ENCODE measurements at regions not wholly inside any gene's neighbourhood (a gene's known extent, or its start where the extent isn't known, plus 50 kb on each side); places are given as distances from the start of the nearest gene placed in this dataset.

DNA sequence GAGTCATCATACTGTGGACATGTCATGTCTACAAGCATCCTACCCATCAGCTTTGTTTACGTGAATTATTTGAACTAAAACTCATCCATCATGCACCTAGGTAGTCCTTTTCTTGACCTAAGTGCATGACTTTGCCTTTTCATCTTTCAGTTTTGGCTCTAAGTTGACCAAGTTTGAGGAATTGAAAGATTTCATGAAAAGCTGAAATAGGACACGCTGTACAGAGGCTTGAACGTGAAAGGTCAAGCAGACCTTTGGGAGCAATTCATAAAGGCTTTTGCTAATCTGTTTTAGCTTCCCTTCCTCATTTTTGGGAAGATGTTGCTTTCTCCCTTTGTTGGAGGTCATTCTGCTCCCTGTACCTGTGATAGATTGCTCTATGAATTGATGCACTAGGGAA, 55.1 kb upstream of the MLIP start:
- no peaks in the 10 kb centered on the region for H3K27me3 Mint-ChIP-seq
- CTCF ChIA-PET: no interaction called here

GRCh38 chr6:54057058-54057457, 54.2 kb upstream of the MLIP start:
- DNase-seq (no peak), ATAC-seq (no peak)
- Mint-ChIP-seq H3K4me1 (peaks cover 0 to 4% (median 0%) of the 10 kb centered on the region in 7 donors), H3K27me3 (no peaks in the 10 kb centered on the region), H3K9me3 (peaks cover 0 to 2% (median 0%) of the 10 kb centered on the region in 11 donors), H3K27ac (no peak overlapping the region), H3K36me3 (no peaks in the 10 kb centered on the region), H3K4me3 (no peak overlapping the region)
- no peaks in the 10 kb centered on the region for H3K27me3 ChIP-seq (ENCODE audit: control insufficient read depth in 2 of 2, insufficient read depth in 2 of 2, low read length in 2 of 2)
- H3K36me3 ChIP-seq (ENCODE audit: control insufficient read depth in 2 of 3, insufficient read depth in 3 of 3, low read length in 3 of 3): no peaks in the 10 kb centered on the region
- no peak overlapping the region for H3K27ac ChIP-seq (ENCODE audit: low read depth, low read length)
- intact Hi-C loops (cut with micrococcal nuclease): no loop called here
- no peaks in the 10 kb centered on the region for H3K4me1 ChIP-seq (ENCODE audit: control insufficient read depth in 2 of 2, insufficient read depth in 2 of 2, low read length in 2 of 2)
- CTCF ChIA-PET: no interaction called here
- no peaks in the 10 kb centered on the region for H3K9me3 ChIP-seq (ENCODE audit: control insufficient read depth in 2 of 3, low read length in 3 of 3)
- H3K4me3 ChIP-seq (ENCODE audit: low read length): no peak overlapping the region
- POLR2A ChIA-PET: no interaction called here

More for the DNA sequence above, 55.1 kb upstream of the MLIP start:
- H3K36me3 ChIP-seq (ENCODE audit: control insufficient read depth in 2 of 3, insufficient read depth in 3 of 3, low read length in 3 of 3): no peaks in the 10 kb centered on the region
- no peak overlapping the region for H3K4me3 Mint-ChIP-seq
- peaks cover 0 to 4% (median 0%) of the 10 kb centered on the region in 7 donors for H3K4me1 Mint-ChIP-seq
- peaks cover 0 to 2% (median 0%) of the 10 kb centered on the region in 11 donors for H3K9me3 Mint-ChIP-seq
- no peaks in the 10 kb centered on the region for H3K36me3 Mint-ChIP-seq
- no peak overlapping the region for H3K27ac ChIP-seq (ENCODE audit: low read depth, low read length)
- no peak overlapping the region for H3K4me3 ChIP-seq (ENCODE audit: low read length)
- no peak for ATAC-seq
- DNase-seq: no peak
- POLR2A ChIA-PET: no interaction called here
- no peaks in the 10 kb centered on the region for H3K9me3 ChIP-seq (ENCODE audit: control insufficient read depth in 2 of 3, low read length in 3 of 3)
- no peaks in the 10 kb centered on the region for H3K27me3 ChIP-seq (ENCODE audit: control insufficient read depth in 2 of 2, insufficient read depth in 2 of 2, low read length in 2 of 2)
- intact Hi-C loops (cut with micrococcal nuclease): no loop called here
- no peak overlapping the region for H3K27ac Mint-ChIP-seq
- H3K4me1 ChIP-seq (ENCODE audit: control insufficient read depth in 2 of 2, insufficient read depth in 2 of 2, low read length in 2 of 2): no peaks in the 10 kb centered on the region

DNA sequence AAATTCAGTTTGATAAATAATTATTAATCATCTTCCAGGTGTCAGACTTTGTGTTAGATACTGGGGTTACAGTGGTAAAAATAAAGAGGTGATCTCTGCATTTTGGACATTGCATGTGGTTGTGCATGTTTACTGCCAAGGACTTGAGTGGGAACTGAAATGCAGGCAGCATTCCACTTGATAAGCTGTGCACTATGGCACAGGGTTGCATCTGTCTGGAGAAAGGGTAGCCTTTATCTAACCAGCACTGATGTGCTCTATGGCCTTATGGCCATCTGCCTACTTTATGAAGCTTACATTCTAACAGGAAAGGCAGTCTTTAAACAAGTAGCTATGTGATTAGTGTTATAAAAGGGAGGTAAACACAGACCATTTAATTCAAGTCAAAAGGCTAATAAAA, 53.0 kb upstream of the MLIP start:
- H3K9me3 ChIP-seq (ENCODE audit: control insufficient read depth in 2 of 3, low read length in 3 of 3): no peaks in the 10 kb centered on the region
- no peak for ATAC-seq
- ChIA-PET POLR2A (no interaction called here), CTCF (no interaction called here)
- no peaks in the 10 kb centered on the region for H3K36me3 ChIP-seq (ENCODE audit: control insufficient read depth in 2 of 3, insufficient read depth in 3 of 3, low read length in 3 of 3)
- H3K27ac ChIP-seq (ENCODE audit: low read depth, low read length): no peak overlapping the region
- peaks cover 0 to 4% (median 0%) of the 10 kb centered on the region in 7 donors for H3K4me1 Mint-ChIP-seq
- no peaks in the 10 kb centered on the region for H3K4me1 ChIP-seq (ENCODE audit: control insufficient read depth in 2 of 2, insufficient read depth in 2 of 2, low read length in 2 of 2)
- no peaks in the 10 kb centered on the region for H3K27me3 ChIP-seq (ENCODE audit: control insufficient read depth in 2 of 2, insufficient read depth in 2 of 2, low read length in 2 of 2)
- no peak overlapping the region for H3K4me3 ChIP-seq (ENCODE audit: low read length)
- H3K27me3 Mint-ChIP-seq: no peaks in the 10 kb centered on the region
- no peak for DNase-seq
- no peaks in the 10 kb centered on the region for H3K36me3 Mint-ChIP-seq
- no peak overlapping the region for H3K4me3 Mint-ChIP-seq
- intact Hi-C loops (cut with micrococcal nuclease): no loop called here
- H3K9me3 Mint-ChIP-seq: peaks cover 0 to 3% (median 0%) of the 10 kb centered on the region in 11 donors
- no peak overlapping the region for H3K27ac Mint-ChIP-seq

GRCh38 chr6:54059683-54060082, 51.6 kb upstream of the MLIP start:
- Histone ChIP-seq H3K4me1 (ENCODE audit: control insufficient read depth in 2 of 2, insufficient read depth in 2 of 2, low read length in 2 of 2) (no peaks in the 10 kb centered on the region), H3K36me3 (ENCODE audit: control insufficient read depth in 2 of 3, insufficient read depth in 3 of 3, low read length in 3 of 3) (no peaks in the 10 kb centered on the region), H3K4me3 (ENCODE audit: low read length) (no peak overlapping the region), H3K9me3 (ENCODE audit: control insufficient read depth in 2 of 3, low read length in 3 of 3) (no peaks in the 10 kb centered on the region), H3K27ac (ENCODE audit: low read depth, low read length) (no peak overlapping the region), H3K27me3 (ENCODE audit: control insufficient read depth in 2 of 2, insufficient read depth in 2 of 2, low read length in 2 of 2) (no peaks in the 10 kb centered on the region)
- Mint-ChIP-seq H3K27ac (no peak overlapping the region), H3K9me3 (peaks cover 0 to 3% (median 0%) of the 10 kb centered on the region in 11 donors), H3K27me3 (peaks cover 0 to 4% (median 0%) of the 10 kb centered on the region in 5 donors), H3K36me3 (no peaks in the 10 kb centered on the region), H3K4me1 (peaks cover 0 to 4% (median 0%) of the 10 kb centered on the region in 7 donors), H3K4me3 (no peak overlapping the region)
- ChIA-PET POLR2A (no interaction called here), CTCF (no interaction called here)
- no peak for DNase-seq
- no peak for ATAC-seq
- intact Hi-C loops (cut with micrococcal nuclease): no loop called here

DNA sequence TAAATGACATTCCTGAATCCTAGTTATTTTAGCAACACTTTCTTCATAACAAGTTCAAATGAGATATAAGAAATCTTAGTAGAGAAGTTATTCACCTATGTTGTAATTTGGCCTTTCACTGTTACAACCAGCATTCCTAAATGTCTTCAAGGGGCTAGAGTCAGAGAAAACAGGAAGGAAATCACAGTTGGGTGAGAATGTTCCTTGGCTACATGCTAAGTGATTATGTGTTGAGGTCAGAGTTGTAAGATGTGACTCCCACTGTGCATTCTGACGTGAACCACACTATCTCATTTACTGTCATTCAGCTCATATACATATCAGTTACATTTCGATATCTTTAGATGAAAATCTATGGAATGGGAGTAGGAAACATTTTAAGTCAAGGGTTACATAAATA, 51.0 kb upstream of the MLIP start:
- H3K4me3 Mint-ChIP-seq: no peak overlapping the region
- H3K36me3 ChIP-seq (ENCODE audit: control insufficient read depth in 2 of 3, insufficient read depth in 3 of 3, low read length in 3 of 3): no peaks in the 10 kb centered on the region
- no peak overlapping the region for H3K27ac Mint-ChIP-seq
- POLR2A ChIA-PET: no interaction called here
- DNase-seq (no peak), ATAC-seq (no peak)
- H3K27me3 ChIP-seq (ENCODE audit: control insufficient read depth in 2 of 2, insufficient read depth in 2 of 2, low read length in 2 of 2): no peaks in the 10 kb centered on the region
- peaks cover 0 to 3% (median 0%) of the 10 kb centered on the region in 11 donors for H3K9me3 Mint-ChIP-seq
- peaks cover 0 to 4% (median 0%) of the 10 kb centered on the region in 7 donors for H3K4me1 Mint-ChIP-seq
- intact Hi-C loops (cut with micrococcal nuclease): no loop called here
- no peaks in the 10 kb centered on the region for H3K36me3 Mint-ChIP-seq
- CTCF ChIA-PET: no interaction called here
- H3K27ac ChIP-seq (ENCODE audit: low read depth, low read length): no peak overlapping the region
- no peaks in the 10 kb centered on the region for H3K9me3 ChIP-seq (ENCODE audit: control insufficient read depth in 2 of 3, low read length in 3 of 3)
- no peak overlapping the region for H3K4me3 ChIP-seq (ENCODE audit: low read length)
- H3K27me3 Mint-ChIP-seq: peaks cover 0 to 4% (median 0%) of the 10 kb centered on the region in 5 donors
- H3K4me1 ChIP-seq (ENCODE audit: control insufficient read depth in 2 of 2, insufficient read depth in 2 of 2, low read length in 2 of 2): no peaks in the 10 kb centered on the region

All from naive thymus-derived CD4-positive, alpha-beta T cell (primary cell).